Heart right ventricle (tissue), 16 donors: ENCODE measurements at regions not wholly inside any gene's neighbourhood (a gene's known extent, or its start where the extent isn't known, plus 50 kb on each side); places are given as distances from the start of the nearest gene placed in this dataset.

Experiments
- ATAC-seq, 8 donors: fragments of 200-7000 bp; cut with Tn5 transposase; one replicate each; pipeline ENCODE4 v1.9.1; 2020; ENCODE audit warnings: mild to moderate bottlenecking in 8 of 8, moderate library complexity in 8 of 8, moderate number of reproducible peaks in 1 of 8
- DNase-seq, 2 donors: peaks; one replicate each; pipeline ENCODE4 v3.0.0-alpha.2; 2020
- H3K27ac ChIP-seq, 10 donors: fragments of 200-600 bp; sonication (generic) in 2 of 10; one replicate each; pipeline versions ENCODE4 v1.5.0 to v1.8.0; 2020 to 2022; ENCODE audit warnings: mild to moderate bottlenecking in 3 of 10
- H3K27me3 ChIP-seq, 7 donors: fragments of 200-600 bp; one replicate each; pipeline ENCODE4 v1.8.0; 2021 to 2022; ENCODE audit warnings: mild to moderate bottlenecking in 2 of 7
- H3K36me3 ChIP-seq, 9 donors: fragments of 200-600 bp; sonication (generic) in 1 of 9; one replicate each; pipeline versions ENCODE4 v1.5.0 to v1.8.0; 2020 to 2022; ENCODE audit warnings: mild to moderate bottlenecking in 2 of 9
- H3K4me1 ChIP-seq, 9 donors: fragments of 200-600 bp; sonication (generic) in 1 of 9; one replicate each; pipeline versions ENCODE4 v1.5.0 to v1.8.0; 2020 to 2022; ENCODE audit warnings: mild to moderate bottlenecking in 4 of 9
- H3K4me3 ChIP-seq, 10 donors: fragments of 200-600 bp; sonication (generic) in 2 of 10; one replicate each; pipeline versions ENCODE4 v1.5.0 to v1.8.0; 2020 to 2022; ENCODE audit warnings: mild to moderate bottlenecking in 7 of 10, moderate library complexity in 2 of 10
- H3K9me3 ChIP-seq, 11 donors: fragments of 200-600 bp in 10 of 11; sonication (generic) in 2 of 11; one replicate each; pipeline versions ENCODE4 v1.5.0 to v1.8.0; 2013 to 2022; ENCODE audit warnings: mild to moderate bottlenecking in 2 of 11, control low read depth in 1 of 11, moderate library complexity in 1 of 11
- CTCF ChIP-seq, 9 donors: fragments of 200-600 bp; sonication (generic) in 2 of 9; IDR thresholded peaks; one replicate each; pipeline versions ENCODE4 v1.5.0 to v1.8.0; 2021 to 2022; ENCODE audit warnings: antibody characterized with exemption in 9 of 9, mild to moderate bottlenecking in 5 of 9, moderate library complexity in 1 of 9
- WGBS, 2 donors: extraction: QIAGEN DNeasy Blood & Tissue Kit; methylation state at CpG; one replicate each; pipeline ENCODE4 v1.1.7; 2013; ENCODE audit warnings: inconsistent platforms in 1 of 2; 5-methylcytosine and 5-hydroxymethylcytosine counted together
- intact Hi-C, 10 donors: fragments of 100-400 bp; cut with DNase I; formaldehyde crosslinking; loops; one replicate each; pipeline versions ENCODE4 v1.11.1 to v1.14.2; 2022
- donor health status: Arrhythmogenic right ventricular cardiomyopathy.
- donor health status: ischemic (EF 13 %, LVEDD 7.1; RV severe dilation, severe dysfunction).
- donor health status: healthy with polysubstance abuse.
- donor health status: DM: no; HTN: yes; CAD: no.
- donor health status: DM: no; HTN: no; CAD: no.
- donor health status: ischemic (EF 25% LVEDD 6.9; RV normal size, moderate dysfunction).
- donor health status: ischemic (EF 25% LVEDD 5.7; RV mildly dilated, moderate dysfunction).
- donor health status: healthy.
- donor health status: DM: yes; HTN: yes; CAD: no.
- donor health status: Ischemic cardiomyopathy.
- donor health status: ischemic (EF 35%, LVEDD 5.7; RV mildly dilated, moderate dysfunction).
- donor health status: nonischemic (EF 11% LVEDD 7.7; RV severe dilation, severe dysfunction).
- donor health status: DM: yes; HTN: yes; CAD: no.
- donor health status: PGD.
- donor health status: ischemic (EF 29% LVEDD 5.4; RV normal size, mild dysfunction).
- donor health status: nonischemic (EF 23%, LVEDD 6.1; RV moderate dilation, normal function).

GRCh38 chr3:193943200-193943599, 192.7 kb upstream of the HES1 start:
- WGBS, 2 donors = 79 to 82% methylated on average over 13 of the region's 13 CpGs
- no peak for TF ChIP-seq CTCF (IDR thresholded peaks at IDR 0.05)

GRCh38 chr3:193943851-193944517, 192.0 kb upstream of the HES1 start:
- intact Hi-C loops = no loop called here
- Histone ChIP-seq H3K27ac (no peak overlapping the region), H3K9me3 (no peaks in the 10 kb centered on the region), H3K27me3 (peaks cover 0 to 73% (median 19%) of the 10 kb centered on the region in 7 donors), H3K4me3 (no peak overlapping the region), H3K4me1 (peaks cover 0 to 9% (median 0%) of the 10 kb centered on the region in 9 donors), H3K36me3 (no peaks in the 10 kb centered on the region)
- 93 to 94% methylated on average over 18 of the region's 18 CpGs for WGBS, 2 donors
- no peak for DNase-seq
- no peak for TF ChIP-seq CTCF (IDR thresholded peaks at IDR 0.05)
- ATAC-seq = no peak

More at GRCh38 chr3:193943200-193943599, 192.7 kb upstream of the HES1 start:
- H3K9me3 ChIP-seq = no peaks in the 10 kb centered on the region
- peaks cover 0 to 9% (median 0%) of the 10 kb centered on the region in 9 donors for H3K4me1 ChIP-seq
- H3K27ac ChIP-seq = no peak overlapping the region
- H3K27me3 ChIP-seq = peaks cover 0 to 65% (median 15%) of the 10 kb centered on the region in 7 donors
- no peak for DNase-seq
- intact Hi-C loops = no loop called here
- ATAC-seq = no peak
- H3K4me3 ChIP-seq = no peak overlapping the region
- no peaks in the 10 kb centered on the region for H3K36me3 ChIP-seq

- peaks cover 0 to 78% (median 23%) of the 10 kb centered on the region in 7 donors for H3K27me3 ChIP-seq
- H3K36me3 ChIP-seq = no peaks in the 10 kb centered on the region
- WGBS, 2 donors = 87 to 88% methylated on average over 7 of the region's 7 CpGs
- H3K9me3 ChIP-seq = no peaks in the 10 kb centered on the region
- peaks cover 0 to 9% (median 0%) of the 10 kb centered on the region in 9 donors for H3K4me1 ChIP-seq
- TF ChIP-seq CTCF (IDR thresholded peaks at IDR 0.05) = no peak
- intact Hi-C loops = no loop called here
- no peak overlapping the region for H3K27ac ChIP-seq
- no peak for DNase-seq
- H3K4me3 ChIP-seq = no peak overlapping the region
- ATAC-seq = no peak
These were observed 191.4 kb upstream of the HES1 start for GRCh38 chr3:193944518-193944884.

- H3K27me3 ChIP-seq = peaks cover 0 to 79% (median 19%) of the 10 kb centered on the region in 7 donors
- DNase-seq = no peak
- no peak overlapping the region for H3K27ac ChIP-seq
- TF ChIP-seq CTCF (IDR thresholded peaks at IDR 0.05) = no peak
- H3K36me3 ChIP-seq = no peaks in the 10 kb centered on the region
- intact Hi-C loops = no loop called here
- H3K9me3 ChIP-seq = no peaks in the 10 kb centered on the region
- H3K4me3 ChIP-seq = no peak overlapping the region
- peak in 2 of 8 donors; percentile 39 to 44 for ATAC-seq
- peaks cover 0 to 9% (median 0%) of the 10 kb centered on the region in 9 donors for H3K4me1 ChIP-seq
- 74 to 88% methylated on average over 5 of the region's 5 CpGs for WGBS, 2 donors
These were observed 190.8 kb upstream of the HES1 start for GRCh38 chr3:193945143-193945542.
